GM12874 (cell line): ENCODE measurements at regions not wholly inside any gene's neighbourhood (a gene's known extent, or its start where the extent isn't known, plus 50 kb on each side); places are given as distances from the start of the nearest gene placed in this dataset.

Source experiments
- TF ChIP-seq, protein P1 (sequence below): IDR thresholded peaks from 2 replicates; pipeline ENCODE4 v1.5.1; 2011; ENCODE audit warnings: low read depth, mild to moderate bottlenecking, control low read depth, low read length, moderate library complexity; ENCODE audit not compliant: insufficient read depth

DNA sequence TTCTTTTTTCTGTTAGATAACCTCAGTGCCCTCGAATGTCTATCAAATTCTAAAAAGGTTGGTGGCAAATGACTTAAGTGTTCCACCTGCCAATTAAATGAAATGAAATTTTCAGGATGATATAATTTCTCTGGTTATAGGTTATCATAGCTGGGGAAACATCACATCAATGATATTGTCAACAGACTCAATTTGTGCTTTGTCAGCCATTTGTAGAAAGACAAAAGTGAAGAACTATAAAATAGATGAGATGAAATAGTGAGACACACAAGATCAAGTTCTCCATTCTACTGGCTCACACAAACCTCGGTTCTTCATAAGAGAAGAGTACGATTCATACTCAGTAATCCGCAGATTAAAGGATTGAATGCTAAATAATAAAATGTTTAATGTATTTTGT, 1443.2 kb upstream of the FLRT2 start:
- TF ChIP-seq, protein P1, sequence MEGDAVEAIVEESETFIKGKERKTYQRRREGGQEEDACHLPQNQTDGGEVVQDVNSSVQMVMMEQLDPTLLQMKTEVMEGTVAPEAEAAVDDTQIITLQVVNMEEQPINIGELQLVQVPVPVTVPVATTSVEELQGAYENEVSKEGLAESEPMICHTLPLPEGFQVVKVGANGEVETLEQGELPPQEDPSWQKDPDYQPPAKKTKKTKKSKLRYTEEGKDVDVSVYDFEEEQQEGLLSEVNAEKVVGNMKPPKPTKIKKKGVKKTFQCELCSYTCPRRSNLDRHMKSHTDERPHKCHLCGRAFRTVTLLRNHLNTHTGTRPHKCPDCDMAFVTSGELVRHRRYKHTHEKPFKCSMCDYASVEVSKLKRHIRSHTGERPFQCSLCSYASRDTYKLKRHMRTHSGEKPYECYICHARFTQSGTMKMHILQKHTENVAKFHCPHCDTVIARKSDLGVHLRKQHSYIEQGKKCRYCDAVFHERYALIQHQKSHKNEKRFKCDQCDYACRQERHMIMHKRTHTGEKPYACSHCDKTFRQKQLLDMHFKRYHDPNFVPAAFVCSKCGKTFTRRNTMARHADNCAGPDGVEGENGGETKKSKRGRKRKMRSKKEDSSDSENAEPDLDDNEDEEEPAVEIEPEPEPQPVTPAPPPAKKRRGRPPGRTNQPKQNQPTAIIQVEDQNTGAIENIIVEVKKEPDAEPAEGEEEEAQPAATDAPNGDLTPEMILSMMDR: no peak

DNA sequence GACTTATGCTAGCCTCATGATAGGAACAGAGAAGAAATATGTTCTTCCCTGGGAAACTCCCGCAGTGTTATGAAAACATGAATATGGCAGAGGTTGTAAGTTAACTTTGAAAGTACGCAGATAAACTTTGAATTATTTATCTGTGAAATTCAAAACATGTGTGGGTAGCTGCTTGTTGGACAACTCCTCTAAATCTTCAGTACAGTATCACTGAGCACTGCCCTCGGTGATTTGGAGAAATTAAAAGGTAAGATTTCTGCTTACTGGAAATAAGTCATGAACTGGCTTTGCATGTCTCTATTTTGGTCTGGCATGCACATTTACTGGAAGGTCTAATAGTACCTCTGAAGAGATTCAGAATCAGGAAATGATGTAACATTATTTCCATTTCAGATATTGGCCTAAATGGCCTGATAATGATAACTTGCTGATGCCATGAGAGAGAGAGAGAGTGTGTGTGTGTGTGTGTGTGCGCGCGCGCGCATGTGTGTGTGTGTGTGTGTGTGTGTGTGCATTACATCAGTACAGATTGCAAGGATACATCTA, 1441.9 kb upstream of the FLRT2 start:
- TF ChIP-seq, protein P1: no peak

DNA sequence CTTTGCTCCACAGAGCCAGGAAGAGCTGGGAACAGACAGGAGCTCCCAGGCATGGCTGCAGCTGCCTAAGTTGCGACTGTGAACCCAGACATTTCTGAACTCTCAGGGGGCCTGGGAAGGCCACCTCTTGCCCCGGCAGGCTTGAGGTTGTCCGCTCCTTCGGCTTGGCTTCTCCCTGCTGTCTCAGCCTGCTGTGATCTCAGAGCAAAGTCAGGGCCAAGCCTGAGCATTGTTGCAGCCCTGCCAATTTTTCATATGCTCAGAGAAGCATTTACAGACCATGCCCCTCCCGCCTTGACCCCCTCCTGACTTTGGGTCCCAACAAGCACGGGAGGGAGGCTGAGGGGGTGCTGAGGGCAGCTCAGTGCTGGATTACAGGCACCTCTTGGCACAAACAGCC, 1439.1 kb upstream of the FLRT2 start:
- TF ChIP-seq, protein P1: no peak

DNA sequence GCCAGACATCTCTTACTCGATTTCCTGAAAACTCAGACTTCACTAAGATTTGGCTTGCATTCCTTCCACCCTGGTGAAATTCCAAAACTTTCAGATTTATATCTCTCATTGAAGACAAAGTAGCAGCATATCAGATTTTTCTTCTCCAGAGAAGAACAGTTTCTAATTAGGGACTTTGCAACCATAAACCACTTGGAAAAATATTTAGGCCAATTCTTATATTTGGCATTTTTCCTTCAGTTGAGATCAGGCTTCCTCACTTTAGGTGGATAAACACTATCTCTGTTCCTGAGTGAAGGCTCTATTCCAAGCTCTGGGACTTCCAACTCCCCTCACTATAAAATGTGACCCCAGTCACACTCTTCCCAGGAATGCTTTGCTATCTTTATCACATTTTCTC, 1434.3 kb upstream of the FLRT2 start:
- TF ChIP-seq, protein P1: no peak

DNA sequence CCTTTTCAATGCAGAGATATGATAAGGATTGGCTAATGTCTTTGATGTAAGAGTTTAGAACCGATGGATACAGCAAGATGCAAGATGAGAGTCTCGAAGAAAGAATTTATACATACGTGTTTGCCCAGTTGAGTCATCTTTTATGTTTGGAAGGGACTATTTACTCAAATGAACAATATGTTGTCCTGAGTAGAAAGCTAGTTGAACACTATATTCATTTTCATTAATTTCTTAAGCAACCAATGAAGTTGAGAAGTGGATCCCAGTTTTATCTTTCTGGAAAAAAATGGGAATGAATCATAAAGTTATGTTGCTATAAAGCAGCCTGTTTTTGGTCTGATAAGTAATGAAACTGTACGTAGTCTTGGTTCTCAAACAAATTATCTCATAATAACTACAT, 1431.7 kb upstream of the FLRT2 start:
- TF ChIP-seq, protein P1: no peak

DNA sequence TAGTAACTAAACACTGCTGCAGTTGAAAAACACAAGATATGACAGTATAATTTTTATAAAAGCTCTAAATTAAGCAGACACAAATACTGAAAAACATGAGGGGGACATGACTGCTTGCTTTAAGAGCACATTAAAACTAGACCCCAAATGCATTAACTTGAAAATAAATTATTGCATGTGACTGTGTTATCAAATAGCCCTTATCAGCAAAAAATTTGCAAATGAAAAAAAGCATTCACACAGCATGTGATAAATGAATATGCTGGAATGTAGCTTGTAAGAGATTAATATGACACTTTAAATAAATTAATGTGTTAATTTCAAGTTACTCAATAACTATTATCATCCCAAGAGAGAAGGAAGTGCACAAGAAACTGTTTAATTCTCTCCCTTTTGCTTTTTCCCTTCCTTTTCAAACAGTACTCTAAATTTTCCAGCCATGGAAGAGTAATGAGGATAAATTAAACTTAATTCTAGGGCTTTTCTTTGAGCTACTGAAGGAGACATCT, 1422.1 kb upstream of the FLRT2 start:
- TF ChIP-seq, protein P1: no peak

DNA sequence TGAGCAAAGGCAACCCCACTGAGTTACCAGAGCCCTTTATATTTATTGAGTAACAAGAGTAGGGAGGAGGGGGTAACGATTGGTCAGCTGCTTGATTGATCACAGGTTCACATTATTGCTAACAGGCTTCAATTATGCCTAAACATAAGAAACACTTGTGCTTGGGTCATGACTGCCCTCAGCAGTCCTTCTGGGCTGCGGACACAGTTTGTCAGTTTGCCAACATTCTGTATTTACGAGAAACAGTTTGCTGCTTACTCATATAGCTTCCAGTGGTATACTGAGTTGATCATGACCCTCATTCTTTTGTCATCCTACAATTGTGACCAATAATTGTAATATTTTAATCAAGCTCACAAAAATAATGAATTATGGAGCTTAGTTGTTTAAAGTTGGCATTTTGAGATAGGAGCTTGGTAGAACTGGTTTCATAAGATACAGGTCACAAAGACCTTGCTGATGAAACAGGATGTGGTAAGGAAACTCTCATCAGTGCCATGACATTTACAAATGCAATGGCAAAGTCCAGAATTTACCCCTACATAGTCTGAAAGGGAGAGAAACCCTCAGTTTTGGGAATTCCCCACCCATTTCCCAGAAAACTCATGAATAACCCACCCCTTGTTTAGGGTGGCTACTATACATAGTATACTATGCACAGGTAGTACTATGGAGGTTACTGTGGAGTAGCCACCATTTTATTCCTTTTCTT, 1421.0 kb upstream of the FLRT2 start:
- TF ChIP-seq, protein P1: no peak
